ENCODE measurements at regions not wholly inside any gene's neighbourhood (a gene's known extent, or its start where the extent isn't known, plus 50 kb on each side); places are given as distances from the start of the nearest gene placed in this dataset.
"Not testable (repeated sequence)": the region's sequence is repeated elsewhere in the genome, so short reads cannot be mapped to it uniquely, and the experiment has no call there.

- no peak overlapping the region for H3K4ac ChIP-seq (ENCODE audit: low read depth, low read length)
- H3K27ac Mint-ChIP-seq = no peak overlapping the region
- no peak overlapping the region for H4K8ac ChIP-seq (replicated peaks; ENCODE audit: insufficient read length, low read depth, low read length)
- H2AK5ac ChIP-seq (ENCODE audit: insufficient read length, low read length) = no peak overlapping the region
- TF ChIP-seq, protein P1, sequence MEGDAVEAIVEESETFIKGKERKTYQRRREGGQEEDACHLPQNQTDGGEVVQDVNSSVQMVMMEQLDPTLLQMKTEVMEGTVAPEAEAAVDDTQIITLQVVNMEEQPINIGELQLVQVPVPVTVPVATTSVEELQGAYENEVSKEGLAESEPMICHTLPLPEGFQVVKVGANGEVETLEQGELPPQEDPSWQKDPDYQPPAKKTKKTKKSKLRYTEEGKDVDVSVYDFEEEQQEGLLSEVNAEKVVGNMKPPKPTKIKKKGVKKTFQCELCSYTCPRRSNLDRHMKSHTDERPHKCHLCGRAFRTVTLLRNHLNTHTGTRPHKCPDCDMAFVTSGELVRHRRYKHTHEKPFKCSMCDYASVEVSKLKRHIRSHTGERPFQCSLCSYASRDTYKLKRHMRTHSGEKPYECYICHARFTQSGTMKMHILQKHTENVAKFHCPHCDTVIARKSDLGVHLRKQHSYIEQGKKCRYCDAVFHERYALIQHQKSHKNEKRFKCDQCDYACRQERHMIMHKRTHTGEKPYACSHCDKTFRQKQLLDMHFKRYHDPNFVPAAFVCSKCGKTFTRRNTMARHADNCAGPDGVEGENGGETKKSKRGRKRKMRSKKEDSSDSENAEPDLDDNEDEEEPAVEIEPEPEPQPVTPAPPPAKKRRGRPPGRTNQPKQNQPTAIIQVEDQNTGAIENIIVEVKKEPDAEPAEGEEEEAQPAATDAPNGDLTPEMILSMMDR (conservative IDR thresholded peaks at IDR 0.05) = no peak
- H3K14ac ChIP-seq (ENCODE audit: insufficient read depth, low read length) = no peak overlapping the region
- no peaks in the 10 kb centered on the region for H3K27me3 Mint-ChIP-seq (ENCODE audit: low read depth)
- no peak overlapping the region for H3K9ac ChIP-seq (ENCODE audit: extremely low read depth, insufficient read length, low read length)
- H2BK5ac ChIP-seq (ENCODE audit: insufficient read length, low read length) = no peak overlapping the region
- no peak overlapping the region for H2BK120ac ChIP-seq (ENCODE audit: low read depth, low read length, poor library complexity, severe bottlenecking)
- H3T11ph ChIP-seq (ENCODE audit: low read length) = no peak overlapping the region
- no peak overlapping the region for H2AFZ ChIP-seq (ENCODE audit: low read length)
- H4K5ac ChIP-seq (ENCODE audit: insufficient read length, low read depth, low read length) = no peak overlapping the region
- H3K9me3 Mint-ChIP-seq = no peaks in the 10 kb centered on the region; a peak in 1 of 5 replicates
- H3K23ac ChIP-seq (ENCODE audit: insufficient read length, low read depth, low read length) = no peak overlapping the region
- H3K27ac ChIP-seq (ENCODE audit: insufficient read length, low read depth, low read length) = no peak overlapping the region
- H2BK15ac ChIP-seq (ENCODE audit: low read depth, low read length) = no peak overlapping the region
- DNase-seq = no peak
- H3K79me1 ChIP-seq (ENCODE audit: insufficient read depth, low read depth, low read length, poor library complexity, severe bottlenecking) = no peaks in the 10 kb centered on the region
- H3K79me2 ChIP-seq (ENCODE audit: insufficient read depth, low read length) = no peaks in the 10 kb centered on the region
- H4K91ac ChIP-seq (ENCODE audit: insufficient read length, low read depth, low read length) = no peak overlapping the region
- no peak overlapping the region for H2BK12ac ChIP-seq (ENCODE audit: insufficient read length, low read depth, low read length)
- no peaks in the 10 kb centered on the region for H4K20me1 ChIP-seq (ENCODE audit: control insufficient read depth, insufficient read depth, insufficient read length)
- H3K18ac ChIP-seq (ENCODE audit: insufficient read length, low read depth, low read length) = no peak overlapping the region
- H3K4me1 ChIP-seq (ENCODE audit: insufficient read depth, low read length) = no peaks in the 10 kb centered on the region
- H3K4me2 ChIP-seq (ENCODE audit: insufficient read depth, insufficient read length, low read length) = no peak overlapping the region
- H3K4me1 Mint-ChIP-seq = no peaks in the 10 kb centered on the region
- no peak overlapping the region for H3K56ac ChIP-seq (ENCODE audit: insufficient read length, low read depth, low read length)
- no peaks in the 10 kb centered on the region for H3K36me3 Mint-ChIP-seq (ENCODE audit: insufficient read depth in 1 of 3, low read depth in 3 of 3)
- no peak overlapping the region for H2BK20ac ChIP-seq (ENCODE audit: low read depth, low read length, poor library complexity, severe bottlenecking)
- no peak overlapping the region for H3K4me3 Mint-ChIP-seq
- H3K9me3 ChIP-seq (ENCODE audit: control insufficient read depth, low read depth, low read length) = no peaks in the 10 kb centered on the region
- no peaks in the 10 kb centered on the region for H3K27me3 ChIP-seq (ENCODE audit: insufficient read depth, low read length)
- H3K23me2 ChIP-seq (ENCODE audit: insufficient read length, low read depth, low read length, poor library complexity, severe bottlenecking) = no peaks in the 10 kb centered on the region
Observed at GRCh38 chr19:28117143-28117542, 1095.8 kb downstream of the UQCRFS1 start.

DNA sequence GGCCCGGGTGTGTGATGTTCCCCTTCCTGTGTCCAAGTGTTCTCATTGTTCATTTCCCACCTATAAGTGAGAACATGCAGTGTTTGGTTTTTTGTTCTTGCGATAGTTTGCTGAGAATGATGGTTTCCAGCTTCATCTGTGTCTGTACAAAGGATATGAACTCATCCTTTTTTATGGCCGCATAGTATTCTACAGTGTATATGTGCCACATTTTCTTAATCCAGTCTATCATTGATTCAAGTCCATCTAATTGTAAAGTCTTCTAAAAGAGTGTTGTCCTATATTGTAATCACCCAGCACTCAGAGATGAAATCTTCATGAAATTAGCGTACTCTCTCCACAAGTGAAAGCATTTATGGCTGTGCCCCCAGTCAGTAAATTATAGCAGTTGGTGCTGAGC, 1096.6 kb downstream of the UQCRFS1 start:
- H2BK20ac ChIP-seq (ENCODE audit: low read depth, low read length, poor library complexity, severe bottlenecking); H4K20me1 ChIP-seq (ENCODE audit: control insufficient read depth, insufficient read depth, insufficient read length); H2BK120ac ChIP-seq (ENCODE audit: low read depth, low read length, poor library complexity, severe bottlenecking); H3K27ac ChIP-seq (ENCODE audit: insufficient read length, low read depth, low read length); H3K27me3 ChIP-seq (ENCODE audit: insufficient read depth, low read length); H2BK12ac ChIP-seq (ENCODE audit: insufficient read length, low read depth, low read length); H3K23me2 ChIP-seq (ENCODE audit: insufficient read length, low read depth, low read length, poor library complexity, severe bottlenecking); H3K27ac Mint-ChIP-seq; H4K91ac ChIP-seq (ENCODE audit: insufficient read length, low read depth, low read length); H2BK5ac ChIP-seq (ENCODE audit: insufficient read length, low read length); H3K9me3 ChIP-seq (ENCODE audit: control insufficient read depth, low read depth, low read length); H3K9me3 Mint-ChIP-seq; H2AK5ac ChIP-seq (ENCODE audit: insufficient read length, low read length); H3K27me3 Mint-ChIP-seq (ENCODE audit: low read depth); H3T11ph ChIP-seq (ENCODE audit: low read length); H3K79me2 ChIP-seq (ENCODE audit: insufficient read depth, low read length); H2AFZ ChIP-seq (ENCODE audit: low read length); H3K56ac ChIP-seq (ENCODE audit: insufficient read length, low read depth, low read length); DNase-seq; H3K14ac ChIP-seq (ENCODE audit: insufficient read depth, low read length); H3K23ac ChIP-seq (ENCODE audit: insufficient read length, low read depth, low read length); H3K4me1 Mint-ChIP-seq; H3K4ac ChIP-seq (ENCODE audit: low read depth, low read length); H3K36me3 Mint-ChIP-seq (ENCODE audit: insufficient read depth in 1 of 3, low read depth in 3 of 3); H2BK15ac ChIP-seq (ENCODE audit: low read depth, low read length); H4K8ac ChIP-seq (replicated peaks; ENCODE audit: insufficient read length, low read depth, low read length); H4K5ac ChIP-seq (ENCODE audit: insufficient read length, low read depth, low read length); H3K18ac ChIP-seq (ENCODE audit: insufficient read length, low read depth, low read length); H3K4me2 ChIP-seq (ENCODE audit: insufficient read depth, insufficient read length, low read length); H3K4me1 ChIP-seq (ENCODE audit: insufficient read depth, low read length); H3K9ac ChIP-seq (ENCODE audit: extremely low read depth, insufficient read length, low read length); H3K4me3 Mint-ChIP-seq; H3K79me1 ChIP-seq (ENCODE audit: insufficient read depth, low read depth, low read length, poor library complexity, severe bottlenecking): not testable (repeated sequence)
- no CpG with 5 or more reads among the region's 4 CpGs for WGBS (ENCODE audit: extremely low coverage, insufficient read length, low lambda C conversion rate)
